GM19372 (cell line): ENCODE measurements at regions not wholly inside any gene's neighbourhood (a gene's known extent, or its start where the extent isn't known, plus 50 kb on each side); places are given as distances from the start of the nearest gene placed in this dataset.
"Not testable (repeated sequence)": the region's sequence is repeated elsewhere in the genome, so short reads cannot be mapped to it uniquely, and the experiment has no call there.

Experiments used
- ATAC-seq: cut with Tn5 transposase; IDR thresholded peaks from one replicate; pipeline ENCODE4 v1.9.1; 2021; ENCODE audit warnings: mild to moderate bottlenecking, low read depth, moderate library complexity; ENCODE audit not compliant: unreplicated experiment

DNA sequence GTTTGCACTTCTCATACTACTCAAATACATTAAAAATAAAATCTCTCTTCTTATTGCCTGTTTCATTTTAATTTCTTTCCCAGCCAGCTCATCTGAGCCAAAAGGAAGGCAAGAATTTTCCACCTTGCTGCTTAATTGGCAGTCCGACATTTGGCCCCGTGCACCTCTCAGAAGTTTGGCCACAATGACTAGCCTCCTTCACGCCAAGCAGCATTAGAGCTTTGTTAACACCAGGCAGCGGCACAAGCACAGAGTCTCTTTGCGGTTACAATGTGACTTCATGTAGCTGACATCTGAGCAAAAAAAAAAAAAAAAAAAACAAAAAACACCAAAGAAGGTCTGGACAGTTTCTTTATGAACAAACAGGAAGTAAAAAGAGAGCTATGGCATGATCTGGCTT lies 248.9 kb downstream of the OSR1 start:
- ATAC-seq: no peak

DNA sequence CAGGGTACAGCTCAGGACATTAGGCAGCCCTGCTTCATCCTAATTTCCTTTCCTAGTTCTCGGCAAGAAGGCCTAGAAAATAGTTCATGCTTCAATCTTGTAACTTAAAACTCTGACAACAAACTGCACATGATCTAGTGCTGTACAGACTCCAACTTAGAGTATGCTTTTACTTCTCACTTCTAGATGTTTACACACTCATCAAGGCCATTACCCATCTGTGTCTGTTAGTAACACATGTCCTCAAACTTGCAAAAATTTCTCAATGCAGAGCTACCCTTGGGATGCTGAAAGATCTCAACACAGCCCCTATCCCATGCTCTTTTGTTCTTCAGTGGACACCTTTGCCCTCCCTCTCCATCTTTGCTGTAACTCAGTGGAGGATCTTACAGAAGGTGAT lies 252.0 kb downstream of the OSR1 start:
- no peak for ATAC-seq

- ATAC-seq: no peak
Observed at GRCh38 chr2:19104503-19104902, 253.9 kb downstream of the OSR1 start.

- no peak for ATAC-seq
Observed at GRCh38 chr2:19102696-19103423, 255.6 kb downstream of the OSR1 start.

DNA sequence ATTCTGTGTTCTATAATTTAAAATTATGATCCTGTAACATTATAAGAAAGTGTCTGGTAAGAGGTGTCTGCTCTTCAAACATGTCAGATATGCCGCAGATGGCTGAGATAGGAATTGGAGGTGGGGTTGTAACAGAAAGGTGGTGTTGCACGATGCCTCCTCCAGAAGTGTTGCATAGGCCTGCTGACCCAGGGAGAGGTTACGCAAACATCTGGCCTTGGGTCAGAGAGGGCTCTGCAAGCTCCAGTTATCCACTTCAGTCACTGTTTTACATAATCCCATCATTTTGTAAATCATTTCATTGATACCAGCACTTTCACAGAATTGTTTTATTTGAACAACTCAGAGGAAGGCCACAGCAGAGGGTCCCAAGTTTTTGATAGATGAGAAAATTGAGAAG lies 256.5 kb downstream of the OSR1 start:
- no peak for ATAC-seq

- no peak for ATAC-seq
Observed at GRCh38 chr2:19100570-19100969, 257.9 kb downstream of the OSR1 start.

GRCh38 chr2:19099181-19099580 lies 259.2 kb downstream of the OSR1 start:
- no peak for ATAC-seq

GRCh38 chr2:19098467-19099160 lies 259.8 kb downstream of the OSR1 start:
- ATAC-seq: no peak

GRCh38 chr2:19089476-19089875 lies 268.9 kb downstream of the OSR1 start:
- ATAC-seq: not testable (repeated sequence)

DNA sequence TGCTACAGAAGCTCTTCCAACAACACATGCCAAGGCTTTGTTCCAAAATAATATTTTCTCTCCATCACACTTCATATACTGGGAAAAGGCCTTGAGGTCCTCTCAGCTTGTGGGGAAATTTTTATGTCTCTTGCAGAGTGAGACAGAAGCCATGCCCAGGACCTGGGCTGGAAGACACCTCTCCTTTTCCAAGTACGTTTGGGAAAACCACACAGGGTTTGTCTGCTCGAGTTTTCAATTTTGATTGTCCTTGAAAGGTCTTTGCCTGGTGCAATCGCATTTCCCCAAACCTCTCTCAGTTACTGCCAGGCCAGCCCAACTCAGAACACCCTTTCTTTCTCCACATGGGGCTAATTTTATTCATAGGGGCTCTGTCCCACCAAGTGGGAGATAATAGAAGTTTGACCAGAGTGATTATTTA lies 272.2 kb downstream of the OSR1 start:
- ATAC-seq: no peak

DNA sequence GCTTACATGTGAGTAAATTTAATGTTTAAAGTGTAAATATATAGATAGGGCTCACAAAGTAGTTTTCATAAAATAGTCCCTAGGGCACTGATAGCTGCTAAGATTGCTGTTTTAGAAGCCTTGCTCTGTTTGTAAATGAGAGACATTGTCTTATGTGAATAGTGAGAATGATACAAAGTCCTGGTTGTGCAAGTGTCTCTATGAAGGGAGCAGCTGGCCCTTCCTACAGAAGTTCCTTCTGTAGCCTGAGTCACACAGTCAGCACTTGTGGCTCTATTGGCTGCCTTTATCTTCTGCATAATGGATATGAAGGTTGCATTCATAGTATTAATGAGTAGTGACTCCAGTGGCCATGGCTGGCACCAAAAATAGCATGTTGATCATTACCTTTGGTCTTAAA lies 279.7 kb downstream of the OSR1 start:
- no peak for ATAC-seq

DNA sequence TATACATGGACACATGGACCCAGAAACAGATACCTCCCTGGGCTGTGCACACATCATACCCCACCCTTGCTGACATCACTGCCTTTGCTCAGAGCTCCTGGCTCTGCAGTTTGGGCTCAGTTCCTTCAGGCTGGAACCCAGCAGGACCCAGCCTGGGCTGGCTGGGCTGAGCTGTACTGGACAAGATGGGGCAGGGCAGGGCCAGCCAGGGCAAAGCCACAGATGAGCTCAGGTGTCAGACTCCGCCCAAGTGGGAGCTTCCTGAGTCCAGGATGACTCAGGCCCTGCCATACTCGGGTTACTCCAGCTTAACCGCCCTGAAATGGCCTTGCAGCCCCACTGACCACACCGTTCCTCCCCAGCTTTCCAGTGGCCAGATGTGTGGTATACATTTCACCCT lies 284.9 kb downstream of the OSR1 start:
- no peak for ATAC-seq

DNA sequence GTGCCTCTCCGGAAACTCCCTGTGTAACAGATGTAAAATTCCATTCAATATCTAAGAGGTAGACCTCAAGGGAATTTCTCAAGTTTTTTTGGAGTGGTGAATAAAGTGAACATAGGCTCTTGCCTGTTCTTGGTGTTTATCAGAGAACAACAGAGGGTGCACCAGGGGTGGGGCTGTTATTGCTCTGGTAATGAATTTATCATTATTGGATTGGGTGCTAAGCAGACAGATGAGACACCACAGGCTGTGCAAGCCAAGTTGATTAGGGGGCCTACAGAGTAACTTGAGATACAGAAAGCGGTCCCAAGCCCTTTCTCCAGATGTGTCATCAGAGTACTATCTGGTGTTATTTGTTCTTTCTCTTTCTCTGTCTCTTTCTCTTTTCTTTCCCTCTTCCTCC lies 286.3 kb downstream of the OSR1 start:
- ATAC-seq: no peak

- no peak for ATAC-seq
Observed at GRCh38 chr2:19070886-19071285, 287.5 kb downstream of the OSR1 start.

DNA sequence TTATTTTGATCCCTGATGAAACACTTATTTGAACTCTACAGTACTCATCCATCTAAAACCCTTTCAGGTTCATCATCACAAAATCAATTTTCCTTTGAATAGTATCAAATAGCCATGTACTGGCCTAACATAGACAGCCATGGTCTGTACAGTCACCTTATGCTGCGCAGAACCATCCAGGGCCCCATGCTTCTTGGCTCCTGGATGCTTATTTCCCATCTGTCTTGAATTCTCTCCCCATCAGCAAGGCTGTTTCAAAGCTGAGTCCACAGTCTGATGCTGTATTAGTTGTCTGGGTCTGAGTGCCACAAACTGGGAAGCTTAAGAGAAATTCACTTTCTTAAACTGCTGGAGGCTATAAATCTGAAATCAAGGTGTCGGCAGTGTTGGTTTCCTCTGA lies 290.2 kb downstream of the OSR1 start:
- ATAC-seq: no peak

GRCh38 chr2:19062370-19062769 lies 296.1 kb downstream of the OSR1 start:
- ATAC-seq: no peak

DNA sequence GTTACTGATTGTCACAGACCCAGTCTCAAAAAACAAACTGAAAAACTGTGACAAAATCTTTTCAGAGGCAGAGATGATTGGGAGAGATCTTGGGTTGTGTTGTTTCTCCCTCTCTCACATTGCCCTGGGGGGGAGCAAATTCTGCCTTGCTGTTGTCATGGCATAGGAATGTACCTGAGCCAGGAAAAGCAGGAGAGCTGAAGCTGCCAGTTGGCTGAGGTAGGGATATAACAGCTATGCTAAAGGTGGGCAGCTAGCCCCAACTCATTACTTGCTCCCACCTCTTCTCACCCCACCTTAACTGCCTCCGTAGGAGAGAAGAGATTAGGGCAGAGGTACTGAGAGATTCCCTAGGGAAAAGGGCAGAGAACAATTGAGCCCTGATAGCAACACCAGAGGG lies 299.3 kb downstream of the OSR1 start:
- ATAC-seq: no peak

DNA sequence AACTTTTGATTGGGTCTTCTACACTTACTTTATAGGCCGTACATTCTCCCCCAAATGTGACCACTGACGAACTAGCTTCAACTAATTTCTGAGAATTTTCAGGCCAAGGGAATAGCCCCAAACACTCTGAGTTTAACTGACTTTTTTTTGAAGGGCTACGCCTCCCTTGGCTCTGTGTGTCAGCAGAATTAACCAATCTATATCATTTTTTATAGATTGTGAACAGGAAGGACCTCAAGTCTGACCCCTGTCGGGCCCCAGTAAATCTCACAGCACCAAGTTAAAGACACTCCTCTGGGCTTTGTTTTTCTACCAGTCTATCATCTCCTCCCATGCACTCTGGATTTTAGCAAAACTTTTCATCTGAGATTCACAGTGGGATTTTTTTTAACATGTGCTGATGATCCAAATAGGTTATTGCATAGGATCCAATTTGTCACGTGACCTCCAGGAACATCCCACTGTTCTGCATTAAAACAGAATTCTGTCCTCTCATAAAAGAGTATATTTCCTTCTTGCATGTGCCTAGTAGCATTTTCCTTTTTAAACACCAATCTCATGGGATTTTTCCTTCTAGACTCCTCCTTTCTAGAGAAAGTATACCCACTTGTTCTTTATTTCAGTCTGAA lies 307.1 kb downstream of the OSR1 start:
- ATAC-seq: no peak

- no peak for ATAC-seq
Observed at GRCh38 chr2:19050354-19050753, 308.1 kb downstream of the OSR1 start.

DNA sequence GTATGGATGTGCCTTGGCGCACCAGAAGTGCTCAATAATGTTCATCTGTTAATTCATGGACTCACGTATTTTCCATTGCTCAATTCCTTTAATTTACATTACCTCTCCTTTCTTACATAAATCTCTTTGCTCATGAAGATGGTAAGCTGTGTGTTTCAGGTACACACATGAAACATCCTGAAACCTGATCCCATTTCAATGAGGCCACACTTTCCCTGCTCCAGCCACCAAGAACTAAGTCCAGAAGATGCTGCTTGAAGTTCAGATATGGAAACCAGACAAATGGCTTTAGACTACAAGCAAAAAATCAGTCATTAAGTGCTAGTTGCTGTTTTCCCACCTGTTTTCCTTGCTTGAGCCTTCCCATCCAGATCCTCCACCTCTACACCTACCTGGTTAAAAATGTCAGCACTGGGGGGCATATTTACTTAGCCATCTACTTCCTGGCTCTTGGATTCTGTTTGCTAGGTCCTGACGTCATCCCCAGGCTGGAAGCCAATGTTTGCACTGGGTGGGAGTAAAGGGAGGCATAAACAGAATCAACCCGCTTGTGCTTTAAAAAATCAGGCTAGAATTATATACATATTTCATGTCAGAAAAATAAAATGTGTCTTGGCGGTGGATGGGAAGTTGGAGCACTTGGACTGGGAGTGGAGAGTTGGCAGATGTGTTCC lies 309.7 kb downstream of the OSR1 start:
- ATAC-seq: no peak
